ENCODE measurements at regions not wholly inside any gene's neighbourhood (a gene's known extent, or its start where the extent isn't known, plus 50 kb on each side); places are given as distances from the start of the nearest gene placed in this dataset.

DNA sequence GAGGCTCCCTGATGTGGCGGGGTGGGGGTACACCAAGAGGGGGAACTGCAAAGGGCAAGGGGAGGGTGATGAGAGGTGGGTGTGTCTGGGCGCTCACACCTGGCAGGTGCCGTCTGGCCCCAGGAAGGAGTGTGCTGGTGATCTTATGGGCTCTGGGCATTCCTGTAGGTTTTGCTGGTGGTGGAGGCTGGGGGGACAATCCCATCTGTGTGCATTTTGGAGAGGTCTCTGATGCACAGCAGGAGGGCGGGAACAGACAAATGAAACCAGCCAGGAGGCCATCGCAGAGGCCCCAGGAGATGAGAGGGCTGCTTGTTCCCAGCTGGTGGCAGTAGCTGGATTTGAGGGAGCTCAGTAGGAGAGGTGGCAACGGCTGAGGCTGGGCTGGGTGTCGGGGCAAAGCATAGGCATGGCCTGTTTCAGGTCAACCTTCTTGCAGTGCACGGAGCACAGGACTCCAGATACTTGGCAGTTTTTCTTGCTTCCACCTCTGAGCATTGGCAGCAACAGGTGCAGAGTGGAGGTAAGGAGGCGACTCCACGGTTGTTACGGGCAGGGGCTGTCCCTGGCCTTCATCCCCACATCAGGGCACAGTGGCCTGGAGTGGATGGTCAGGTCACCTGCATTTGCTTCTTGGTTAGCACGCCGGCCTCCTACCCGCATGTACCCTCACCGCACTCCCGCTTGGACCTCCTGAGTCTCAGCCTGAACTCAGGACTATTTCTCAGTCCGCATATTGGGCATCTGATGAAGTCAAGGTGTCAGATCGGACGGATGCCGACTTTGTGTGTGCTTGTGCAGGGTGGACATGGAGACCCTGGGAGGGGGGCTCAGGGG is 194.2 kb upstream of the HDAC4 start:
- TF ChIP-seq TOX (CRISPR knock-in tag; IDR thresholded peaks at IDR 0.05; ENCODE audit: borderline replicate concordance) (no peak), RARB (CRISPR knock-in tag; IDR thresholded peaks at IDR 0.05) (no peak), GLIS3 (CRISPR knock-in tag; IDR thresholded peaks at IDR 0.05) (no peak), ISL1 (CRISPR knock-in tag; IDR thresholded peaks at IDR 0.05) (no peak), TCF4 (CRISPR knock-in tag; IDR thresholded peaks at IDR 0.05; ENCODE audit: borderline replicate concordance) (no peak)
- TF ChIP-seq, protein P1, sequence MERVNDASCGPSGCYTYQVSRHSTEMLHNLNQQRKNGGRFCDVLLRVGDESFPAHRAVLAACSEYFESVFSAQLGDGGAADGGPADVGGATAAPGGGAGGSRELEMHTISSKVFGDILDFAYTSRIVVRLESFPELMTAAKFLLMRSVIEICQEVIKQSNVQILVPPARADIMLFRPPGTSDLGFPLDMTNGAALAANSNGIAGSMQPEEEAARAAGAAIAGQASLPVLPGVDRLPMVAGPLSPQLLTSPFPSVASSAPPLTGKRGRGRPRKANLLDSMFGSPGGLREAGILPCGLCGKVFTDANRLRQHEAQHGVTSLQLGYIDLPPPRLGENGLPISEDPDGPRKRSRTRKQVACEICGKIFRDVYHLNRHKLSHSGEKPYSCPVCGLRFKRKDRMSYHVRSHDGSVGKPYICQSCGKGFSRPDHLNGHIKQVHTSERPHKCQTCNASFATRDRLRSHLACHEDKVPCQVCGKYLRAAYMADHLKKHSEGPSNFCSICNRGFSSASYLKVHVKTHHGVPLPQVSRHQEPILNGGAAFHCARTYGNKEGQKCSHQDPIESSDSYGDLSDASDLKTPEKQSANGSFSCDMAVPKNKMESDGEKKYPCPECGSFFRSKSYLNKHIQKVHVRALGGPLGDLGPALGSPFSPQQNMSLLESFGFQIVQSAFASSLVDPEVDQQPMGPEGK (CRISPR knock-in tag; IDR thresholded peaks at IDR 0.05; ENCODE audit: borderline replicate concordance): no peak
- ATAC-seq: no peak

DNA sequence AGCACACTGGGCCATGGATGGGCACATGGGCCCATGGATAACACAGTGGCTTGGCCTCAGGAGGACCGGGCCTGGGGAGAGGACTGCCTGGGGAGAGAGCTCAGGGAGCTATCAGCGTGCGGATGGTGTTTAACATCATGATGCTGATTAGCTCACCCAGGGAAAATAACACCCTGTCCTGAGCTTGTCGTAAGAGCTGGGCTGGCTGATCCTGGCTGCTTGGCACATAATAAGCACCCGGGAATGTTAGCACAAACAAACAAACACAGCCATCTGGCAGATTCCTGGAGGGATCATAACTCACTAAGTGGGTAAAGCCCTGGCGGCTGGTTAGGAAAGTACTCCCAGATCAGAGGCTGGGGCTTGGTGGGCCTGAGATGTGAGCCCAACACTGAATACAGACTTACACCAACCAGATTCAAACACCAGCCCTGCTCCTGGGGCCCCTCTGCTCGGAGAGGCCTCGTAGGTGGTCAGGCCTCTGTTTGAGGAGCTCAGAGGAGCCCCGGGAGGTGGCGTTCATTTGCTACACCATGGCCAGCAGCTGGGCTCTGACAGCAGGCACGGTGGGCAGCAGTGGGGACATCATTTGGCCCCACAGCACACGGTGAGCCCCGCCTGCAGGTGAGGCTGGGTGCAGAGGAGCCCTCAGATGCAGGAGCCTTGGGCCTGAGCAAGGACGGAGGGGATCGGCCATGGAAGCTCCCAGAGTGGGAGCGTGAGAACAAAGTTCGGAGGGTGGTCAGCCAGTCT is 193.4 kb upstream of the HDAC4 start:
- TF ChIP-seq OSR1 (CRISPR knock-in tag; IDR thresholded peaks at IDR 0.05) (no peak), TOX (CRISPR knock-in tag; IDR thresholded peaks at IDR 0.05; ENCODE audit: borderline replicate concordance) (no peak), ZFP3 (CRISPR knock-in tag; IDR thresholded peaks at IDR 0.05) (no peak), ZNF8 (CRISPR knock-in tag; IDR thresholded peaks at IDR 0.05) (no peak), ZC3H10 (CRISPR knock-in tag; IDR thresholded peaks at IDR 0.05) (no peak), GLIS3 (CRISPR knock-in tag; IDR thresholded peaks at IDR 0.05) (no peak), ESRRG (CRISPR knock-in tag; IDR thresholded peaks at IDR 0.05) (no peak), ZNF565 (CRISPR knock-in tag; conservative IDR thresholded peaks at IDR 0.05; ENCODE audit: low read depth) (no peak), CSDC2 (CRISPR knock-in tag; IDR thresholded peaks at IDR 0.05) (no peak), TCF4 (CRISPR knock-in tag; IDR thresholded peaks at IDR 0.05; ENCODE audit: borderline replicate concordance) (no peak)
- TF ChIP-seq, protein P2, sequence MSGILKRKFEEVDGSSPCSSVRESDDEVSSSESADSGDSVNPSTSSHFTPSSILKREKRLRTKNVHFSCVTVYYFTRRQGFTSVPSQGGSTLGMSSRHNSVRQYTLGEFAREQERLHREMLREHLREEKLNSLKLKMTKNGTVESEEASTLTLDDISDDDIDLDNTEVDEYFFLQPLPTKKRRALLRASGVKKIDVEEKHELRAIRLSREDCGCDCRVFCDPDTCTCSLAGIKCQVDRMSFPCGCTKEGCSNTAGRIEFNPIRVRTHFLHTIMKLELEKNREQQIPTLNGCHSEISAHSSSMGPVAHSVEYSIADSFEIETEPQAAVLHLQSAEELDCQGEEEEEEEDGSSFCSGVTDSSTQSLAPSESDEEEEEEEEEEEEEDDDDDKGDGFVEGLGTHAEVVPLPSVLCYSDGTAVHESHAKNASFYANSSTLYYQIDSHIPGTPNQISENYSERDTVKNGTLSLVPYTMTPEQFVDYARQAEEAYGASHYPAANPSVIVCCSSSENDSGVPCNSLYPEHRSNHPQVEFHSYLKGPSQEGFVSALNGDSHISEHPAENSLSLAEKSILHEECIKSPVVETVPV (CRISPR knock-in tag; IDR thresholded peaks at IDR 0.05): no peak
- ATAC-seq: no peak

DNA sequence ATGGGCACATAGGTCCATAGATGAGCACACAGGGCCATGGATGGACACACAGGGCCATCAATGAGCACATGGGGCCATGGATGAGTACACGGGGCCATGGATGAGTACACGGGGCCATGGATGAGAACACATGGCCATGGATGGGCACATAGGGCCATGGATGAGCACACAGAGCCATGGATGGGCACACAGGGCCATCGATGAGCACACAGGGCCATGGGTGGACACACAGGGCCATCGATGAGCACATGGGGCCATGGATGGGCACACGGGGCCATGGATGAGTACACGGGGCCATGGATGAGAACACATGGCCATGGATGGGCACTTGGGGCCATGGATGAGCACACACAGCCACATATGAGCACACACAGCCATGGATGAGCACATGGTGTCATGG is 192.6 kb upstream of the HDAC4 start:
- no peak for ATAC-seq
- TF ChIP-seq ZNF70 (CRISPR knock-in tag; IDR thresholded peaks at IDR 0.05) (no peak), CSDC2 (CRISPR knock-in tag; IDR thresholded peaks at IDR 0.05) (no peak), ZNF565 (CRISPR knock-in tag; conservative IDR thresholded peaks at IDR 0.05; ENCODE audit: low read depth) (no peak), TCF4 (CRISPR knock-in tag; IDR thresholded peaks at IDR 0.05; ENCODE audit: borderline replicate concordance) (no peak), ZFP3 (CRISPR knock-in tag; IDR thresholded peaks at IDR 0.05) (no peak), OSR1 (CRISPR knock-in tag; IDR thresholded peaks at IDR 0.05) (no peak), ESRRG (CRISPR knock-in tag; IDR thresholded peaks at IDR 0.05) (no peak), TOX (CRISPR knock-in tag; IDR thresholded peaks at IDR 0.05; ENCODE audit: borderline replicate concordance) (no peak), PPARA (CRISPR knock-in tag; IDR thresholded peaks at IDR 0.05; ENCODE audit: borderline replicate concordance) (no peak), ZFP30 (CRISPR knock-in tag; IDR thresholded peaks at IDR 0.05) (no peak), ISL1 (CRISPR knock-in tag; IDR thresholded peaks at IDR 0.05) (no peak), SNAI2 (CRISPR knock-in tag; IDR thresholded peaks at IDR 0.05) (no peak), ZC3H10 (CRISPR knock-in tag; IDR thresholded peaks at IDR 0.05) (no peak), ARNTL (CRISPR knock-in tag; IDR thresholded peaks at IDR 0.05; ENCODE audit: borderline replicate concordance, low read depth) (no peak)
- TF ChIP-seq, protein P3, sequence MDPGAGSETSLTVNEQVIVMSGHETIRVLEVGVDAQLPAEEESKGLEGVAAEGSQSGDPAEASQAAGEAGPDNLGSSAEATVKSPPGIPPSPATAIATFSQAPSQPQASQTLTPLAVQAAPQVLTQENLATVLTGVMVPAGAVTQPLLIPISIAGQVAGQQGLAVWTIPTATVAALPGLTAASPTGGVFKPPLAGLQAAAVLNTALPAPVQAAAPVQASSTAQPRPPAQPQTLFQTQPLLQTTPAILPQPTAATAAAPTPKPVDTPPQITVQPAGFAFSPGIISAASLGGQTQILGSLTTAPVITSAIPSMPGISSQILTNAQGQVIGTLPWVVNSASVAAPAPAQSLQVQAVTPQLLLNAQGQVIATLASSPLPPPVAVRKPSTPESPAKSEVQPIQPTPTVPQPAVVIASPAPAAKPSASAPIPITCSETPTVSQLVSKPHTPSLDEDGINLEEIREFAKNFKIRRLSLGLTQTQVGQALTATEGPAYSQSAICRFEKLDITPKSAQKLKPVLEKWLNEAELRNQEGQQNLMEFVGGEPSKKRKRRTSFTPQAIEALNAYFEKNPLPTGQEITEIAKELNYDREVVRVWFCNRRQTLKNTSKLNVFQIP (CRISPR knock-in tag; IDR thresholded peaks at IDR 0.05; ENCODE audit: borderline replicate concordance, low read depth): no peak
- TF ChIP-seq, protein P2 (CRISPR knock-in tag; IDR thresholded peaks at IDR 0.05): no peak
- TF ChIP-seq, protein P4, sequence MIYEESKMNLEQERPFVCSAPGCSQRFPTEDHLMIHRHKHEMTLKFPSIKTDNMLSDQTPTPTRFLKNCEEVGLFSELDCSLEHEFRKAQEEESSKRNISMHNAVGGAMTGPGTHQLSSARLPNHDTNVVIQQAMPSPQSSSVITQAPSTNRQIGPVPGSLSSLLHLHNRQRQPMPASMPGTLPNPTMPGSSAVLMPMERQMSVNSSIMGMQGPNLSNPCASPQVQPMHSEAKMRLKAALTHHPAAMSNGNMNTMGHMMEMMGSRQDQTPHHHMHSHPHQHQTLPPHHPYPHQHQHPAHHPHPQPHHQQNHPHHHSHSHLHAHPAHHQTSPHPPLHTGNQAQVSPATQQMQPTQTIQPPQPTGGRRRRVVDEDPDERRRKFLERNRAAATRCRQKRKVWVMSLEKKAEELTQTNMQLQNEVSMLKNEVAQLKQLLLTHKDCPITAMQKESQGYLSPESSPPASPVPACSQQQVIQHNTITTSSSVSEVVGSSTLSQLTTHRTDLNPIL (CRISPR knock-in tag; IDR thresholded peaks at IDR 0.05; ENCODE audit: low read depth): no peak
- TF ChIP-seq, protein P5, sequence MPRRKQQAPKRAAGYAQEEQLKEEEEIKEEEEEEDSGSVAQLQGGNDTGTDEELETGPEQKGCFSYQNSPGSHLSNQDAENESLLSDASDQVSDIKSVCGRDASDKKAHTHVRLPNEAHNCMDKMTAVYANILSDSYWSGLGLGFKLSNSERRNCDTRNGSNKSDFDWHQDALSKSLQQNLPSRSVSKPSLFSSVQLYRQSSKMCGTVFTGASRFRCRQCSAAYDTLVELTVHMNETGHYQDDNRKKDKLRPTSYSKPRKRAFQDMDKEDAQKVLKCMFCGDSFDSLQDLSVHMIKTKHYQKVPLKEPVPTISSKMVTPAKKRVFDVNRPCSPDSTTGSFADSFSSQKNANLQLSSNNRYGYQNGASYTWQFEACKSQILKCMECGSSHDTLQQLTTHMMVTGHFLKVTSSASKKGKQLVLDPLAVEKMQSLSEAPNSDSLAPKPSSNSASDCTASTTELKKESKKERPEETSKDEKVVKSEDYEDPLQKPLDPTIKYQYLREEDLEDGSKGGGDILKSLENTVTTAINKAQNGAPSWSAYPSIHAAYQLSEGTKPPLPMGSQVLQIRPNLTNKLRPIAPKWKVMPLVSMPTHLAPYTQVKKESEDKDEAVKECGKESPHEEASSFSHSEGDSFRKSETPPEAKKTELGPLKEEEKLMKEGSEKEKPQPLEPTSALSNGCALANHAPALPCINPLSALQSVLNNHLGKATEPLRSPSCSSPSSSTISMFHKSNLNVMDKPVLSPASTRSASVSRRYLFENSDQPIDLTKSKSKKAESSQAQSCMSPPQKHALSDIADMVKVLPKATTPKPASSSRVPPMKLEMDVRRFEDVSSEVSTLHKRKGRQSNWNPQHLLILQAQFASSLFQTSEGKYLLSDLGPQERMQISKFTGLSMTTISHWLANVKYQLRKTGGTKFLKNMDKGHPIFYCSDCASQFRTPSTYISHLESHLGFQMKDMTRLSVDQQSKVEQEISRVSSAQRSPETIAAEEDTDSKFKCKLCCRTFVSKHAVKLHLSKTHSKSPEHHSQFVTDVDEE (CRISPR knock-in tag; IDR thresholded peaks at IDR 0.05): no peak
- TF ChIP-seq, protein P1 (CRISPR knock-in tag; IDR thresholded peaks at IDR 0.05; ENCODE audit: borderline replicate concordance): no peak
